ENCODE measurements at regions not wholly inside any gene's neighbourhood (a gene's known extent, or its start where the extent isn't known, plus 50 kb on each side); places are given as distances from the start of the nearest gene placed in this dataset.

DNA sequence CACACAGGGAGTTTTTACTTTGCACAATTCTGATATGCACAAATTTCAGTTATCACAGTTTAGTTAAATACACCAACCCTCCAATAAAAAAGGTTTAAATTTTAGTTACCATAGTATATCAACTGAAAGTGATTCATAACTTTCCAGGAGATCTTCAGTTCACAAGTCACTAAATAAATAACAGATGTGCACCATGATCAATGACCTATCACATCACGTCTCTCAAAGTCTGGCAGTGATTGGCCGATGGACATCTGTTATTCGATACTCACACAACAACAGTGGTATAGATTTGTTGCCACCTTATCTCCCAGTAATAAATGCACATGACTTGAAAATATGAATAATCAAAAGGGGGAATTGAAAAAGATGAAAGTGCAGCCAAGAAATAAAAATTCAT lies 66.8 kb upstream of the PTCHD4 start:
- H3K27ac ChIP-seq (ENCODE audit: low read depth in 1 of 2, low read length in 2 of 2) = no peak overlapping the region
- no peak overlapping the region for H3K9ac ChIP-seq (ENCODE audit: low read depth in 1 of 2, low read length in 2 of 2)
- DNase-seq (ENCODE audit: low spot score) = no peak
- H3K4me1 ChIP-seq (ENCODE audit: control insufficient read depth in 4 of 4, insufficient read depth in 4 of 4, low read length in 3 of 4) = no peaks in the 10 kb centered on the region
- 84% methylated on average over 3 of the region's 3 CpGs for WGBS
- no peaks in the 10 kb centered on the region for H3K36me3 ChIP-seq (ENCODE audit: control insufficient read depth in 4 of 4, insufficient read depth in 3 of 4, low read depth in 1 of 4, low read length in 3 of 4)
- H3K27me3 ChIP-seq (ENCODE audit: control insufficient read depth in 4 of 4, insufficient read depth in 4 of 4, low read length in 3 of 4) = no peaks in the 10 kb centered on the region
- H3K9me3 ChIP-seq (ENCODE audit: control insufficient read depth in 4 of 4, low read length in 3 of 4) = no peaks in the 10 kb centered on the region
- TF ChIP-seq TAF1 (conservative IDR thresholded peaks at IDR 0.05) = no peak
- TF ChIP-seq, protein P1, sequence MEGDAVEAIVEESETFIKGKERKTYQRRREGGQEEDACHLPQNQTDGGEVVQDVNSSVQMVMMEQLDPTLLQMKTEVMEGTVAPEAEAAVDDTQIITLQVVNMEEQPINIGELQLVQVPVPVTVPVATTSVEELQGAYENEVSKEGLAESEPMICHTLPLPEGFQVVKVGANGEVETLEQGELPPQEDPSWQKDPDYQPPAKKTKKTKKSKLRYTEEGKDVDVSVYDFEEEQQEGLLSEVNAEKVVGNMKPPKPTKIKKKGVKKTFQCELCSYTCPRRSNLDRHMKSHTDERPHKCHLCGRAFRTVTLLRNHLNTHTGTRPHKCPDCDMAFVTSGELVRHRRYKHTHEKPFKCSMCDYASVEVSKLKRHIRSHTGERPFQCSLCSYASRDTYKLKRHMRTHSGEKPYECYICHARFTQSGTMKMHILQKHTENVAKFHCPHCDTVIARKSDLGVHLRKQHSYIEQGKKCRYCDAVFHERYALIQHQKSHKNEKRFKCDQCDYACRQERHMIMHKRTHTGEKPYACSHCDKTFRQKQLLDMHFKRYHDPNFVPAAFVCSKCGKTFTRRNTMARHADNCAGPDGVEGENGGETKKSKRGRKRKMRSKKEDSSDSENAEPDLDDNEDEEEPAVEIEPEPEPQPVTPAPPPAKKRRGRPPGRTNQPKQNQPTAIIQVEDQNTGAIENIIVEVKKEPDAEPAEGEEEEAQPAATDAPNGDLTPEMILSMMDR (IDR thresholded peaks at IDR 0.05; ENCODE audit: low read depth, low read length, missing input control) = no peak
- no peak for TF ChIP-seq NR2F2 (IDR thresholded peaks at IDR 0.05)
- no peak for TF ChIP-seq RAD21 (IDR thresholded peaks at IDR 0.05)
- TF ChIP-seq, protein P2, sequence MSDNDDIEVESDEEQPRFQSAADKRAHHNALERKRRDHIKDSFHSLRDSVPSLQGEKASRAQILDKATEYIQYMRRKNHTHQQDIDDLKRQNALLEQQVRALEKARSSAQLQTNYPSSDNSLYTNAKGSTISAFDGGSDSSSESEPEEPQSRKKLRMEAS (IDR thresholded peaks at IDR 0.05) = no peak
- H3K4me3 ChIP-seq (ENCODE audit: low read depth in 1 of 3, low read length in 3 of 3) = no peak overlapping the region

DNA sequence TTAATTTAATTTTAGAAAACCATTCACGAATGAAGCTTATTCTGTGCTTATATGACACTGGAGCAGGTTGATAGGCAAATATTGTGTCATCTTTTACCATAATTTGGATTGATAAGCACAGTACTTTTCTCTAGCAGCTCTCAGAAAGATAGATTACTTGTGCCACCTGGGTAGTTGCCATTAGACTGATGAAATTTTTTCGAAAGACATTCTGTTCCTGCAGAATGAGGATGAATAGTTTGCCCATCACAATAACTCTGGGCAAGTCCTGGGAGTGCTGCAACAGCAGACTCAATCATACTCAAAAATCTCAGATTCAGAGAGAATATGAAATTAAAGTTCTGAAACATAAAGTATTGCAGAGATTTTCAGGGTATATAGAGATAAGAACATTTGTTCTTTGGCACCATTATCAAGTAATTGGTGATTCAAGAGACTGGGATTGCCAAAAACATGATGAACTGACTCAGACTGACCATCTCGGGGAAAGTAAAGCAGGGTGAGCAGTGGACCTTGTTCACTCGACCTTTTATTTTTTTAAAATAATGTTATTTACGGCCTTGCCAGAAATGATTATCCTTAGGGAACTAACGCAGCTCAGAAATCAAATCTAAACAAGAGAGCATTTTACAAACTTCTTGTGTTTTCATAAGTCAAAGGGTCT lies 65.8 kb upstream of the PTCHD4 start:
- Histone ChIP-seq H3K4me3 (ENCODE audit: low read depth in 1 of 3, low read length in 3 of 3) (no peak overlapping the region), H3K36me3 (ENCODE audit: control insufficient read depth in 4 of 4, insufficient read depth in 3 of 4, low read depth in 1 of 4, low read length in 3 of 4) (no peaks in the 10 kb centered on the region), H3K4me1 (ENCODE audit: control insufficient read depth in 4 of 4, insufficient read depth in 4 of 4, low read length in 3 of 4) (no peaks in the 10 kb centered on the region), H3K9me3 (ENCODE audit: control insufficient read depth in 4 of 4, low read length in 3 of 4) (no peaks in the 10 kb centered on the region), H3K27ac (ENCODE audit: low read depth in 1 of 2, low read length in 2 of 2) (no peak overlapping the region), H3K9ac (ENCODE audit: low read depth in 1 of 2, low read length in 2 of 2) (no peak overlapping the region), H3K27me3 (ENCODE audit: control insufficient read depth in 4 of 4, insufficient read depth in 4 of 4, low read length in 3 of 4) (no peaks in the 10 kb centered on the region)
- TF ChIP-seq EGR1 (IDR thresholded peaks at IDR 0.05; ENCODE audit: low read depth in 2 of 2) = no peak
- TF ChIP-seq GABPA (IDR thresholded peaks at IDR 0.05 in 1 of 2, conservative IDR thresholded peaks at IDR 0.05 in 1 of 2) = no peak
- TF ChIP-seq, protein P1 (IDR thresholded peaks at IDR 0.05; ENCODE audit: low read depth, low read length, missing input control) = no peak
- TF ChIP-seq RAD21 (IDR thresholded peaks at IDR 0.05) = no peak
- no peak for TF ChIP-seq RXRA (IDR thresholded peaks at IDR 0.05)
- TF ChIP-seq FOXA1 (IDR thresholded peaks at IDR 0.05) = no peak
- TF ChIP-seq NR2F2 (IDR thresholded peaks at IDR 0.05) = no peak
- TF ChIP-seq, protein P3, sequence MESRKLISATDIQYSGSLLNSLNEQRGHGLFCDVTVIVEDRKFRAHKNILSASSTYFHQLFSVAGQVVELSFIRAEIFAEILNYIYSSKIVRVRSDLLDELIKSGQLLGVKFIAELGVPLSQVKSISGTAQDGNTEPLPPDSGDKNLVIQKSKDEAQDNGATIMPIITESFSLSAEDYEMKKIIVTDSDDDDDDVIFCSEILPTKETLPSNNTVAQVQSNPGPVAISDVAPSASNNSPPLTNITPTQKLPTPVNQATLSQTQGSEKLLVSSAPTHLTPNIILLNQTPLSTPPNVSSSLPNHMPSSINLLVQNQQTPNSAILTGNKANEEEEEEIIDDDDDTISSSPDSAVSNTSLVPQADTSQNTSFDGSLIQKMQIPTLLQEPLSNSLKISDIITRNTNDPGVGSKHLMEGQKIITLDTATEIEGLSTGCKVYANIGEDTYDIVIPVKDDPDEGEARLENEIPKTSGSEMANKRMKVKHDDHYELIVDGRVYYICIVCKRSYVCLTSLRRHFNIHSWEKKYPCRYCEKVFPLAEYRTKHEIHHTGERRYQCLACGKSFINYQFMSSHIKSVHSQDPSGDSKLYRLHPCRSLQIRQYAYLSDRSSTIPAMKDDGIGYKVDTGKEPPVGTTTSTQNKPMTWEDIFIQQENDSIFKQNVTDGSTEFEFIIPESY (IDR thresholded peaks at IDR 0.05) = no peak
- TF ChIP-seq TAF1 (conservative IDR thresholded peaks at IDR 0.05) = no peak
- no peak for TF ChIP-seq HNF4G (IDR thresholded peaks at IDR 0.05)
- TF ChIP-seq, protein P4, sequence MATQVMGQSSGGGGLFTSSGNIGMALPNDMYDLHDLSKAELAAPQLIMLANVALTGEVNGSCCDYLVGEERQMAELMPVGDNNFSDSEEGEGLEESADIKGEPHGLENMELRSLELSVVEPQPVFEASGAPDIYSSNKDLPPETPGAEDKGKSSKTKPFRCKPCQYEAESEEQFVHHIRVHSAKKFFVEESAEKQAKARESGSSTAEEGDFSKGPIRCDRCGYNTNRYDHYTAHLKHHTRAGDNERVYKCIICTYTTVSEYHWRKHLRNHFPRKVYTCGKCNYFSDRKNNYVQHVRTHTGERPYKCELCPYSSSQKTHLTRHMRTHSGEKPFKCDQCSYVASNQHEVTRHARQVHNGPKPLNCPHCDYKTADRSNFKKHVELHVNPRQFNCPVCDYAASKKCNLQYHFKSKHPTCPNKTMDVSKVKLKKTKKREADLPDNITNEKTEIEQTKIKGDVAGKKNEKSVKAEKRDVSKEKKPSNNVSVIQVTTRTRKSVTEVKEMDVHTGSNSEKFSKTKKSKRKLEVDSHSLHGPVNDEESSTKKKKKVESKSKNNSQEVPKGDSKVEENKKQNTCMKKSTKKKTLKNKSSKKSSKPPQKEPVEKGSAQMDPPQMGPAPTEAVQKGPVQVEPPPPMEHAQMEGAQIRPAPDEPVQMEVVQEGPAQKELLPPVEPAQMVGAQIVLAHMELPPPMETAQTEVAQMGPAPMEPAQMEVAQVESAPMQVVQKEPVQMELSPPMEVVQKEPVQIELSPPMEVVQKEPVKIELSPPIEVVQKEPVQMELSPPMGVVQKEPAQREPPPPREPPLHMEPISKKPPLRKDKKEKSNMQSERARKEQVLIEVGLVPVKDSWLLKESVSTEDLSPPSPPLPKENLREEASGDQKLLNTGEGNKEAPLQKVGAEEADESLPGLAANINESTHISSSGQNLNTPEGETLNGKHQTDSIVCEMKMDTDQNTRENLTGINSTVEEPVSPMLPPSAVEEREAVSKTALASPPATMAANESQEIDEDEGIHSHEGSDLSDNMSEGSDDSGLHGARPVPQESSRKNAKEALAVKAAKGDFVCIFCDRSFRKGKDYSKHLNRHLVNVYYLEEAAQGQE (IDR thresholded peaks at IDR 0.05) = no peak
- no peak for TF ChIP-seq YY1 (IDR thresholded peaks at IDR 0.05)
- 64% methylated on average over 6 of the region's 6 CpGs for WGBS
- no peak for DNase-seq (ENCODE audit: low spot score)

Measured in liver (tissue), 8 donors.